ENCODE measurements at regions not wholly inside any gene's neighbourhood (a gene's known extent, or its start where the extent isn't known, plus 50 kb on each side); places are given as distances from the start of the nearest gene placed in this dataset.

DNA sequence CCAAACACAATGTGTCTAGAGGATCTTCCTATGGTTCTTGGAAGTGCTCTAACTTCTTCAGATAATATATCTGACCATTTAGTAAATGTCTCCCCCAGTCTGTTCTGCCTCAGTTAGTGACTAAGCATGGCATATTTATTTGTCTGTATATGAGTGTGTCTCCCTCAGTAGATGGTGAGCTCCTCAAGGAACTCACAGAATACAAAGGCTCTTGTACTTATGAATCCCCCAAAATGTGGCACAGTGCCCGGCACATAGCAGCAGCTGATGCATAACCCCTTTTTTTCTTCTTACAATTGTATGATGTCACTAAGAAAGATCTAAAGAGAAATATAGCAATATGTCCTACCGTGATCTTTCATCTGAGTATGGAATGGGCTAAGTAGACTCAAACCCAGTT, 264.7 kb upstream of the PRICKLE1 start:
- TF ChIP-seq, protein P1, sequence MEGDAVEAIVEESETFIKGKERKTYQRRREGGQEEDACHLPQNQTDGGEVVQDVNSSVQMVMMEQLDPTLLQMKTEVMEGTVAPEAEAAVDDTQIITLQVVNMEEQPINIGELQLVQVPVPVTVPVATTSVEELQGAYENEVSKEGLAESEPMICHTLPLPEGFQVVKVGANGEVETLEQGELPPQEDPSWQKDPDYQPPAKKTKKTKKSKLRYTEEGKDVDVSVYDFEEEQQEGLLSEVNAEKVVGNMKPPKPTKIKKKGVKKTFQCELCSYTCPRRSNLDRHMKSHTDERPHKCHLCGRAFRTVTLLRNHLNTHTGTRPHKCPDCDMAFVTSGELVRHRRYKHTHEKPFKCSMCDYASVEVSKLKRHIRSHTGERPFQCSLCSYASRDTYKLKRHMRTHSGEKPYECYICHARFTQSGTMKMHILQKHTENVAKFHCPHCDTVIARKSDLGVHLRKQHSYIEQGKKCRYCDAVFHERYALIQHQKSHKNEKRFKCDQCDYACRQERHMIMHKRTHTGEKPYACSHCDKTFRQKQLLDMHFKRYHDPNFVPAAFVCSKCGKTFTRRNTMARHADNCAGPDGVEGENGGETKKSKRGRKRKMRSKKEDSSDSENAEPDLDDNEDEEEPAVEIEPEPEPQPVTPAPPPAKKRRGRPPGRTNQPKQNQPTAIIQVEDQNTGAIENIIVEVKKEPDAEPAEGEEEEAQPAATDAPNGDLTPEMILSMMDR (conservative IDR thresholded peaks at IDR 0.05; ENCODE audit: control insufficient read depth, insufficient read depth, low read depth, low read length), result no peak
- no peak overlapping the region for H3K4me3 ChIP-seq (ENCODE audit: control insufficient read depth, low read depth, low read length)
- DNase-seq (ENCODE audit: low read depth), result peak; percentile 14

DNA sequence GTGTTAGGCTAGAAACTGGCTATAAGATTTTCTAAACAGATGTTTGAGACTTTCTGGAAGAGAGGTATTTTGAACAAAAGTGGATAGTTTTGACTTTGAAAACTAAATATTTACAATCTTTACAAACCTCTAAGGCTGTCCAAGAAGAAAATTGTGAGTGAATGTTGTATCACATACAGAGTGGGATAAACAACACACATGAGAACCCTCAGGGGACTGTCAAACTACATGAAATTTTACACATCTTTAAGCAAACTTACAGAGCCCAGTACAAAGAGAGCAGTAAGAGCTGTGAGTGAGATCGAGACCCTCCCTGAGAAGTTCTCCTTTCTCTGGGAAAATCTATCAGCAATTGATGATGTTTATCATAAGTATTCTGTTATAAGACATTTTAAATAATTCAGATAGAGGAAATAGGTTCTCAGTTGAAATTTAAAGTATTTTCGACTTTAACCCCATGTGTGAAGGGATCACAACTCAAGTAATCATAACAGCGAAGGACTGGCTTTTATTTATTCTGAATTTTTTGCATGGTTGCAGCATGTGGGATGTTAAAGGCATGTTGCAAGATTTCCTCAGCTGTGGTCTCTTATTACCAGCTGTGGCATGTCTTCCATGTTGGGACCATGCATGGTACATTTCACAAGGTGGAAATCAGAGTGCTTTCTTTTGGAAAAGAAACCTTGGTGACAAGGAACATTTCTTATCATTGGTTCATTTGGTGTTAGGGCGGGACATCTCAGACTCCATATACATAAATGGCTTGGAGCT, 264.0 kb upstream of the PRICKLE1 start:
- no peak overlapping the region for H3K4me3 ChIP-seq (ENCODE audit: control insufficient read depth, low read depth, low read length)
- no peak for DNase-seq (ENCODE audit: low read depth)
- TF ChIP-seq, protein P1 (conservative IDR thresholded peaks at IDR 0.05; ENCODE audit: control insufficient read depth, insufficient read depth, low read depth, low read length), result no peak

DNA sequence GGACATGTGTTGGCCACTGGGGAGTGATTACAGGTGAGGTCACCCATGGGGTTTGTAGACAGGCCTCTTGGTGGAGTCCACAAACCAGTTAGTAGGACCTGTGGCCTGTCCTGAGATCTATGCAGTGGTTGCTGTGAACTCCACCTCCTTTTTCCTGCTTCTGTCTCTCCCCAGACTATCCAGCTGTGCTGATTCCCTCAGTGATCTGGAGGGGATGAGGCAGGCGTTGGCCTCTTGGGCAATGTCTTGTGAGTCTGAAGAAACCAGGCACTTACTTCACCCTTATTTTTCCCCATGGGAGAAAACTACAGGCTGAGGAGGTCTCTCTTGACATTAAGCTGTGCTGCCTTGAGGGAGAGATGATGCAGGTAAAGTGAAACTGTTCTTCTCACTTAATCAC, 257.2 kb upstream of the PRICKLE1 start:
- H3K4me3 ChIP-seq (ENCODE audit: control insufficient read depth, low read depth, low read length), result no peak overlapping the region
- DNase-seq (ENCODE audit: low read depth), result peak; percentile 70
- TF ChIP-seq, protein P1 (conservative IDR thresholded peaks at IDR 0.05; ENCODE audit: control insufficient read depth, insufficient read depth, low read depth, low read length), result no peak

DNA sequence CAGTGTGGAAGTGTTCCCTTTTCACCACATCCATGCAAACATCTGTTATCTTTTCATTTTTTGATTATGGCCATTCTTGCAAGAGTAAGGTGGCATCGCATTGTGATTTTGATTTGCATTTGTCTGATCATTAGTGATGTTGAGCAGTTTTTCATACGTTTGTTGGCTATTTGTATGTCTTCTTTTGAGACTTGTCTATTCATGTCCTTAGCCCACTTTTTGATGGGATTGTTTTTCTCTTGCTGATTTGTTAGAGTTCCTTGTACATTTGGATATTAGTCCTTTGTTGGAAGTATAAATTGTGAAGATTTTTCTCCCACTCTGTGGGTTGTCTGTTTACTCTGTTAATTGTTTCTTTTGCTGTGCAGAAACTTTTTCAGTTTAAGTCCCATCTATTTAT, 244.5 kb upstream of the PRICKLE1 start:
- TF ChIP-seq, protein P1 (conservative IDR thresholded peaks at IDR 0.05; ENCODE audit: control insufficient read depth, insufficient read depth, low read depth, low read length), result no peak
- no peak overlapping the region for H3K4me3 ChIP-seq (ENCODE audit: control insufficient read depth, low read depth, low read length)
- no peak for DNase-seq (ENCODE audit: low read depth)

DNA sequence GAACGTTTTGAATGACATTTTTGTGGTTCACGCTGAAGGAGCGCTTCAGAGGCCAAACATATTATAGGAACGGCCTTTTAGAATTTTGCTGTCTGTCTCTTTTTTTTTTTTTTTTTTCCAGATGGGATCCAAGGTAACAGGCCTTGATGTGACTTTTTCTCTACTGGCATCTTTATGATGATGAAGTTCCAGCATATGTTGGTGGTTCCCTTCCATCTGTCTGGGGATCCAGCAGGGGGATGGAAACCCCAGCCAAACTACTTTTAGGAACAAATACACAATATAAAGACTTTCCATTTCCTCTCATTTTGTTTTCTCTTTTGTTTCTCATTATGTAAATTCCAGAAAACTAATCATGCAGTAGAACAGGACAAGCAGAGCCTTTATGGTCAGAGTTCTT, 239.3 kb upstream of the PRICKLE1 start:
- DNase-seq (ENCODE audit: low read depth), result no peak
- no peak overlapping the region for H3K4me3 ChIP-seq (ENCODE audit: control insufficient read depth, low read depth, low read length)
- TF ChIP-seq, protein P1 (conservative IDR thresholded peaks at IDR 0.05; ENCODE audit: control insufficient read depth, insufficient read depth, low read depth, low read length), result no peak

DNA sequence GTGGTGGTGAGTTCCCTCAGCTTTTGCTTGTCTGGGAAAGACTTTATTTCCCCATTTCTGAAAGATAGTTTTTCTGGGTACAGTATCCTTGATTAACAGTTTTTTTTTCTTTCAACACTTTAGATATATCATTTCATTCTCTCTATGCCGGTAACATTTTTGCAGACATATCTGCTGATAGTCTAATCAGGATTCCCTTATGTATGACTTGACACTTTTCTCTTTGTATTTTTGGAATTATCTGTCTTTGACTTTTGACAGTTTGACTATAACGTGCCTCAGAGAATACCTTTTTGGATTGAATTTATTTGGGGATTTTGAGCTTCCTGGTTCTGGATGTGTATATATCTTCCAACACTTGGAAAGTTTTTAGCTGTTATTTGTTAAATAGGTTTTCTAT, 234.8 kb upstream of the PRICKLE1 start:
- no peak overlapping the region for H3K4me3 ChIP-seq (ENCODE audit: control insufficient read depth, low read depth, low read length)
- DNase-seq (ENCODE audit: low read depth), result no peak
- TF ChIP-seq, protein P1 (conservative IDR thresholded peaks at IDR 0.05; ENCODE audit: control insufficient read depth, insufficient read depth, low read depth, low read length), result no peak
